H1 (cell line): ENCODE measurements at regions not wholly inside any gene's neighbourhood (a gene's known extent, or its start where the extent isn't known, plus 50 kb on each side); places are given as distances from the start of the nearest gene placed in this dataset.

Source experiments
- CBX8 ChIP-seq: fragments of 300-800, 300-1000 bp; sonication (generic); IDR thresholded peaks from 2 replicates; pipeline ENCODE4 v1.7.1; 2016; ENCODE audit warnings: low read depth, low read length, borderline replicate concordance
- CHD1 ChIP-seq: IDR thresholded peaks from 2 replicates; pipeline ENCODE4 v1.6.1; 2012; ENCODE audit warnings: low read depth, low read length, improper control_type of control experiment
- SAP30 ChIP-seq: fragments of 300-600 bp; sonication (generic); IDR thresholded peaks from 2 replicates; pipeline ENCODE4 v1.7.1; 2012; ENCODE audit warnings: low read length, moderate library complexity, mild to moderate bottlenecking, inconsistent platforms; ENCODE audit not compliant: insufficient read depth, insufficient replicate concordance
- SIRT6 ChIP-seq: IDR thresholded peaks from one replicate; pipeline ENCODE4 v1.7.1; 2012; ENCODE audit warnings: low read length, inconsistent platforms
- TF ChIP-seq, protein P1 (sequence below): fragments of 300-600 bp; sonication (generic); IDR thresholded peaks from 2 replicates; pipeline ENCODE4 v1.7.1; 2012; ENCODE audit warnings: low read length, moderate library complexity, mild to moderate bottlenecking, inconsistent platforms; ENCODE audit not compliant: insufficient replicate concordance
- TF ChIP-seq, protein P2 (sequence below): IDR thresholded peaks from 2 replicates; pipeline ENCODE4 v1.6.1; 2012; ENCODE audit warnings: inconsistent platforms

DNA sequence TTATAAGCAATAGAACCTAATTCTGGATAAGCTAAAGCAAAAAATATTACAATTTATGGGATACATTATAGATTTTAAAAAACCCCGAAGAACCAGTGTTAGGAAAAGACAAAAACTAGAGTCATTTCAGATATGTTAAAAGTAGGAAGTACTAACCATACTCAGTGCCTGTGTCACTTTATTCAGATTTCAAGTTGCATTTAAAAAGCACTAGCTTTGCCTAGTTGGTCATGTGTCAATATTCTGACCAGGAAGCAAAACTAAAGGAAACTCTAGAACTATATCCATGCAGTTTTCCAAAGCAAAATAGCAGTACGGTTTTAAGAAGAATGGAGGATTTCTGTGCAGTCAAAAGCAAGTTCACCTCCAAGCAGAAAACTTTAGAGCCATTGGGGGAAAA, 88.4 kb downstream of the RAP2B start (continued):
- TF ChIP-seq, protein P1, sequence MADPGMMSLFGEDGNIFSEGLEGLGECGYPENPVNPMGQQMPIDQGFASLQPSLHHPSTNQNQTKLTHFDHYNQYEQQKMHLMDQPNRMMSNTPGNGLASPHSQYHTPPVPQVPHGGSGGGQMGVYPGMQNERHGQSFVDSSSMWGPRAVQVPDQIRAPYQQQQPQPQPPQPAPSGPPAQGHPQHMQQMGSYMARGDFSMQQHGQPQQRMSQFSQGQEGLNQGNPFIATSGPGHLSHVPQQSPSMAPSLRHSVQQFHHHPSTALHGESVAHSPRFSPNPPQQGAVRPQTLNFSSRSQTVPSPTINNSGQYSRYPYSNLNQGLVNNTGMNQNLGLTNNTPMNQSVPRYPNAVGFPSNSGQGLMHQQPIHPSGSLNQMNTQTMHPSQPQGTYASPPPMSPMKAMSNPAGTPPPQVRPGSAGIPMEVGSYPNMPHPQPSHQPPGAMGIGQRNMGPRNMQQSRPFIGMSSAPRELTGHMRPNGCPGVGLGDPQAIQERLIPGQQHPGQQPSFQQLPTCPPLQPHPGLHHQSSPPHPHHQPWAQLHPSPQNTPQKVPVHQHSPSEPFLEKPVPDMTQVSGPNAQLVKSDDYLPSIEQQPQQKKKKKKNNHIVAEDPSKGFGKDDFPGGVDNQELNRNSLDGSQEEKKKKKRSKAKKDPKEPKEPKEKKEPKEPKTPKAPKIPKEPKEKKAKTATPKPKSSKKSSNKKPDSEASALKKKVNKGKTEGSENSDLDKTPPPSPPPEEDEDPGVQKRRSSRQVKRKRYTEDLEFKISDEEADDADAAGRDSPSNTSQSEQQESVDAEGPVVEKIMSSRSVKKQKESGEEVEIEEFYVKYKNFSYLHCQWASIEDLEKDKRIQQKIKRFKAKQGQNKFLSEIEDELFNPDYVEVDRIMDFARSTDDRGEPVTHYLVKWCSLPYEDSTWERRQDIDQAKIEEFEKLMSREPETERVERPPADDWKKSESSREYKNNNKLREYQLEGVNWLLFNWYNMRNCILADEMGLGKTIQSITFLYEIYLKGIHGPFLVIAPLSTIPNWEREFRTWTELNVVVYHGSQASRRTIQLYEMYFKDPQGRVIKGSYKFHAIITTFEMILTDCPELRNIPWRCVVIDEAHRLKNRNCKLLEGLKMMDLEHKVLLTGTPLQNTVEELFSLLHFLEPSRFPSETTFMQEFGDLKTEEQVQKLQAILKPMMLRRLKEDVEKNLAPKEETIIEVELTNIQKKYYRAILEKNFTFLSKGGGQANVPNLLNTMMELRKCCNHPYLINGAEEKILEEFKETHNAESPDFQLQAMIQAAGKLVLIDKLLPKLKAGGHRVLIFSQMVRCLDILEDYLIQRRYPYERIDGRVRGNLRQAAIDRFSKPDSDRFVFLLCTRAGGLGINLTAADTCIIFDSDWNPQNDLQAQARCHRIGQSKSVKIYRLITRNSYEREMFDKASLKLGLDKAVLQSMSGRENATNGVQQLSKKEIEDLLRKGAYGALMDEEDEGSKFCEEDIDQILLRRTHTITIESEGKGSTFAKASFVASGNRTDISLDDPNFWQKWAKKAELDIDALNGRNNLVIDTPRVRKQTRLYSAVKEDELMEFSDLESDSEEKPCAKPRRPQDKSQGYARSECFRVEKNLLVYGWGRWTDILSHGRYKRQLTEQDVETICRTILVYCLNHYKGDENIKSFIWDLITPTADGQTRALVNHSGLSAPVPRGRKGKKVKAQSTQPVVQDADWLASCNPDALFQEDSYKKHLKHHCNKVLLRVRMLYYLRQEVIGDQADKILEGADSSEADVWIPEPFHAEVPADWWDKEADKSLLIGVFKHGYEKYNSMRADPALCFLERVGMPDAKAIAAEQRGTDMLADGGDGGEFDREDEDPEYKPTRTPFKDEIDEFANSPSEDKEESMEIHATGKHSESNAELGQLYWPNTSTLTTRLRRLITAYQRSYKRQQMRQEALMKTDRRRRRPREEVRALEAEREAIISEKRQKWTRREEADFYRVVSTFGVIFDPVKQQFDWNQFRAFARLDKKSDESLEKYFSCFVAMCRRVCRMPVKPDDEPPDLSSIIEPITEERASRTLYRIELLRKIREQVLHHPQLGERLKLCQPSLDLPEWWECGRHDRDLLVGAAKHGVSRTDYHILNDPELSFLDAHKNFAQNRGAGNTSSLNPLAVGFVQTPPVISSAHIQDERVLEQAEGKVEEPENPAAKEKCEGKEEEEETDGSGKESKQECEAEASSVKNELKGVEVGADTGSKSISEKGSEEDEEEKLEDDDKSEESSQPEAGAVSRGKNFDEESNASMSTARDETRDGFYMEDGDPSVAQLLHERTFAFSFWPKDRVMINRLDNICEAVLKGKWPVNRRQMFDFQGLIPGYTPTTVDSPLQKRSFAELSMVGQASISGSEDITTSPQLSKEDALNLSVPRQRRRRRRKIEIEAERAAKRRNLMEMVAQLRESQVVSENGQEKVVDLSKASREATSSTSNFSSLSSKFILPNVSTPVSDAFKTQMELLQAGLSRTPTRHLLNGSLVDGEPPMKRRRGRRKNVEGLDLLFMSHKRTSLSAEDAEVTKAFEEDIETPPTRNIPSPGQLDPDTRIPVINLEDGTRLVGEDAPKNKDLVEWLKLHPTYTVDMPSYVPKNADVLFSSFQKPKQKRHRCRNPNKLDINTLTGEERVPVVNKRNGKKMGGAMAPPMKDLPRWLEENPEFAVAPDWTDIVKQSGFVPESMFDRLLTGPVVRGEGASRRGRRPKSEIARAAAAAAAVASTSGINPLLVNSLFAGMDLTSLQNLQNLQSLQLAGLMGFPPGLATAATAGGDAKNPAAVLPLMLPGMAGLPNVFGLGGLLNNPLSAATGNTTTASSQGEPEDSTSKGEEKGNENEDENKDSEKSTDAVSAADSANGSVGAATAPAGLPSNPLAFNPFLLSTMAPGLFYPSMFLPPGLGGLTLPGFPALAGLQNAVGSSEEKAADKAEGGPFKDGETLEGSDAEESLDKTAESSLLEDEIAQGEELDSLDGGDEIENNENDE, result no peak
- no peak for TF ChIP-seq CBX8
- TF ChIP-seq SIRT6, result no peak
- no peak for TF ChIP-seq SAP30
- TF ChIP-seq, protein P2, sequence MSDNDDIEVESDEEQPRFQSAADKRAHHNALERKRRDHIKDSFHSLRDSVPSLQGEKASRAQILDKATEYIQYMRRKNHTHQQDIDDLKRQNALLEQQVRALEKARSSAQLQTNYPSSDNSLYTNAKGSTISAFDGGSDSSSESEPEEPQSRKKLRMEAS, result no peak
- no peak for TF ChIP-seq CHD1
